ENCODE measurements at regions not wholly inside any gene's neighbourhood (a gene's known extent, or its start where the extent isn't known, plus 50 kb on each side); places are given as distances from the start of the nearest gene placed in this dataset.

DNA sequence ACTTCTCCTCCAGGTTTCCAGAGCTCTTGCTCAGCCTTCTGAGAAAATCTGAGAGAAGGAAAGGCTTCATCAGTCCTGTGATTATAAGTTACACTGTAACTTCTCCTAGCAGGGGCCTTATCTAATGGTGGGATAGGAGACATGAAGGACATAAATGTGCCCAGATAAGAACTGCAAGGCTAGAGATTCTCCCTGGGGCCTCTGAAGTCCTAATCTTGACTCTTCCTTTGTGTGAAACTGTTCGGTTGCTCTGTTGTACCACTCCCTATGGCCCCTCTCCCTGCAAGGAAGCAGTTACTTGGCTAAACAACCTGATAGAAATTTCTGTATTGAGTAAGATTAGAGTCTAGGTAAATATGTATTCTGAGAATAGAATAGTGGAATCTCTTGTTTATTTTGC, 780.9 kb downstream of the ETS1 start:
- TF ChIP-seq, protein P1, sequence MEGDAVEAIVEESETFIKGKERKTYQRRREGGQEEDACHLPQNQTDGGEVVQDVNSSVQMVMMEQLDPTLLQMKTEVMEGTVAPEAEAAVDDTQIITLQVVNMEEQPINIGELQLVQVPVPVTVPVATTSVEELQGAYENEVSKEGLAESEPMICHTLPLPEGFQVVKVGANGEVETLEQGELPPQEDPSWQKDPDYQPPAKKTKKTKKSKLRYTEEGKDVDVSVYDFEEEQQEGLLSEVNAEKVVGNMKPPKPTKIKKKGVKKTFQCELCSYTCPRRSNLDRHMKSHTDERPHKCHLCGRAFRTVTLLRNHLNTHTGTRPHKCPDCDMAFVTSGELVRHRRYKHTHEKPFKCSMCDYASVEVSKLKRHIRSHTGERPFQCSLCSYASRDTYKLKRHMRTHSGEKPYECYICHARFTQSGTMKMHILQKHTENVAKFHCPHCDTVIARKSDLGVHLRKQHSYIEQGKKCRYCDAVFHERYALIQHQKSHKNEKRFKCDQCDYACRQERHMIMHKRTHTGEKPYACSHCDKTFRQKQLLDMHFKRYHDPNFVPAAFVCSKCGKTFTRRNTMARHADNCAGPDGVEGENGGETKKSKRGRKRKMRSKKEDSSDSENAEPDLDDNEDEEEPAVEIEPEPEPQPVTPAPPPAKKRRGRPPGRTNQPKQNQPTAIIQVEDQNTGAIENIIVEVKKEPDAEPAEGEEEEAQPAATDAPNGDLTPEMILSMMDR (IDR thresholded peaks at IDR 0.05; ENCODE audit: insufficient read depth, low read depth, low read length), result no peak
- no peak for TF ChIP-seq EZH2 (IDR thresholded peaks at IDR 0.05; ENCODE audit: insufficient read depth, low read length)

Measured in astrocyte (in vitro differentiated cells and primary cell).